DOHH2 (cell line): ENCODE measurements at regions not wholly inside any gene's neighbourhood (a gene's known extent, or its start where the extent isn't known, plus 50 kb on each side); places are given as distances from the start of the nearest gene placed in this dataset.
A peak's percentile ranks its signal among the peaks of the same experiment; 100 is the strongest.

Source experiments
- H3F3A ChIP-seq: fragments of 200-600 bp; sonication (generic), shearing (Covaris generic); 2 replicates; pipeline ENCODE4 v1.6.0; 2016; ENCODE audit warnings: antibody characterized with exemption, mild to moderate bottlenecking; ENCODE audit not compliant: control insufficient read depth, insufficient read depth
- H3K27ac ChIP-seq: fragments of 200-600 bp; sonication (generic); 2 replicates; pipeline ENCODE4 v1.5.1; 2014; ENCODE audit warnings: low read depth, mild to moderate bottlenecking, low read length, moderate library complexity
- H3K27me3 ChIP-seq: fragments of 200-600 bp; sonication (generic); 2 replicates; pipeline ENCODE4 v1.6.1; 2014; ENCODE audit warnings: mild to moderate bottlenecking, low read length, mixed read lengths; ENCODE audit not compliant: control insufficient read depth
- H3K36me3 ChIP-seq: fragments of 200-600 bp; sonication (generic); 2 replicates; pipeline ENCODE4 v1.6.1; 2014; ENCODE audit warnings: mild to moderate bottlenecking, low read length, moderate library complexity, mixed read lengths; ENCODE audit not compliant: control insufficient read depth
- H3K4me1 ChIP-seq: fragments of 200-600 bp; sonication (generic); 2 replicates; pipeline ENCODE4 v1.6.1; 2014; ENCODE audit warnings: mild to moderate bottlenecking, low read length, mixed read lengths; ENCODE audit not compliant: control insufficient read depth
- H3K4me2 ChIP-seq: fragments of 200-600 bp; sonication (generic); 2 replicates; pipeline ENCODE4 v1.6.0; 2014; ENCODE audit warnings: mild to moderate bottlenecking, low read length, moderate library complexity
- H3K4me3 ChIP-seq: fragments of 200-600 bp; sonication (generic); 2 replicates; pipeline ENCODE4 v1.5.1; 2014; ENCODE audit warnings: mild to moderate bottlenecking, low read length, mixed read lengths
- H3K79me2 ChIP-seq: fragments of 200-600 bp; sonication (generic); 2 replicates; pipeline ENCODE4 v1.6.1; 2014; ENCODE audit warnings: mild to moderate bottlenecking, low read length, mixed read lengths; ENCODE audit not compliant: control insufficient read depth
- H3K9me2 ChIP-seq: fragments of 200-600 bp; sonication (generic); replicated peaks from 2 replicates; pipeline ENCODE4 v1.6.1; 2014; ENCODE audit warnings: mild to moderate bottlenecking, low read length, mixed read lengths; ENCODE audit not compliant: control insufficient read depth
- H3K9me3 ChIP-seq: fragments of 200-600 bp; sonication (generic); 2 replicates; pipeline ENCODE4 v1.6.1; 2014; ENCODE audit warnings: antibody characterized with exemption, low read length, mixed read lengths; ENCODE audit not compliant: control insufficient read depth, insufficient read depth
- H4K20me1 ChIP-seq: fragments of 200-600 bp; sonication (generic); 2 replicates; pipeline ENCODE4 v1.6.0; 2014; ENCODE audit warnings: low read depth, mild to moderate bottlenecking, antibody characterized with exemption, low read length, moderate library complexity; ENCODE audit not compliant: control insufficient read depth, insufficient read depth
- CTCF ChIP-seq: fragments of 200-600 bp; sonication (generic); IDR thresholded peaks from one replicate; pipeline ENCODE4 v1.5.1; 2014; ENCODE audit warnings: antibody characterized with exemption, mild to moderate bottlenecking, low read depth, low read length; ENCODE audit not compliant: poor library complexity, severe bottlenecking
- EZH2phosphoT487 ChIP-seq: fragments of 200-600 bp; sonication (generic); IDR thresholded peaks from 2 replicates; pipeline ENCODE4 v1.6.1; 2017; ENCODE audit warnings: borderline replicate concordance, mild to moderate bottlenecking, antibody characterized with exemption, low read length, moderate library complexity, mixed read lengths

DNA sequence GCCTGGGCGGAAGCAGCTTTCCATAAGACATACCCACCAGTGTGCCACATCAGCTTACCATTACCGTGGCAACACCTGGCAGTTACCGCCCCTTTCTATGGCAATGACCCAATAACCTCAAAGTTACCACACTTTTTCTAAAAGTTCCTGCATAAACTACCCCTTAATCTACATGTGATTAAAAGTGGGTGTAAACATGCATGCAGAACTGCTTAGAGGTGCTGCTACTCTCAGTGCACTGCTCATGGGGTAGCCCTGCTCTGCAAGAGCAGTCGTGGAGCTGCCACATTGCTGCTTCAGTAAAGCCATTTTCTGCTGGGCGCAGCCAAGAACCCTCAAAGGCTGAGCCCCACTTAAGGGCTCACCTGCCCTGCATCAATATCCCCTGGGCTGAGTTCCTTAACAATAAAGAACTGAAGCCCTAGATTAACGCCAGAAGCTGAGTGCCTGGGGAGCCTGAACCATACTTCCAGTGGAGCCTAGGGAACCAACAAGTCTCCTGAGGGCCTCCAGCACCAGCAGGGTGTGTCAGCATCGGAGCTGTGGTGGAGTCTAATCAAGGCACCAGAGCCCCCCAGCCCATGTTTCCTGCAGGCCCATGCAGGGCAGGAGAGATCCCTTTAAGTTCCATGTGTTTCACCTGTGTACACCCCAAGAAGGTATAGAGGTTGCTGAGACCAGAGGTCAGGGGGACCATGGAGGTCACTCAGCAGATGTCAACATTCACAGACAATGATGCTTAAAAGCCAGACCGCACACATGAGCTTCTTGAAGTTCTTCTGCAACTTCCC lies 1198.1 kb downstream of the UQCRFS1 start:
- Histone ChIP-seq H3K79me2 (no peaks in the 10 kb centered on the region), H3K4me1 (no peaks in the 10 kb centered on the region), H3K36me3 (no peaks in the 10 kb centered on the region), H3K27ac (no peak overlapping the region), H3K9me2 (no peaks in the 10 kb centered on the region), H3K27me3 (no peaks in the 10 kb centered on the region), H4K20me1 (no peaks in the 10 kb centered on the region), H3K9me3 (no peaks in the 10 kb centered on the region), H3K4me3 (no peak overlapping the region), H3K4me2 (no peak overlapping the region), H3F3A (no peaks in the 10 kb centered on the region)
- TF ChIP-seq CTCF (no peak), EZH2phosphoT487 (no peak)

GRCh38 chr19:28012361-28012760 lies 1200.6 kb downstream of the UQCRFS1 start:
- Histone ChIP-seq H3K27ac (no peak overlapping the region), H3K4me1 (no peaks in the 10 kb centered on the region), H3K79me2 (no peaks in the 10 kb centered on the region), H3F3A (no peaks in the 10 kb centered on the region), H3K27me3 (no peaks in the 10 kb centered on the region), H3K9me2 (no peaks in the 10 kb centered on the region), H3K4me3 (no peak overlapping the region), H4K20me1 (no peaks in the 10 kb centered on the region), H3K9me3 (peaks cover 3% of the 10 kb centered on the region; the same call in 1 of the 2 replicates), H3K36me3 (no peaks in the 10 kb centered on the region), H3K4me2 (no peak overlapping the region)
- TF ChIP-seq EZH2phosphoT487 (no peak), CTCF (peak; percentile 53)

GRCh38 chr19:28010656-28011055 lies 1202.3 kb downstream of the UQCRFS1 start:
- H3K27ac ChIP-seq: no peak overlapping the region
- H3K9me2 ChIP-seq: no peaks in the 10 kb centered on the region
- H3F3A ChIP-seq: no peaks in the 10 kb centered on the region
- H3K9me3 ChIP-seq: peaks cover 3% of the 10 kb centered on the region; the same call in 1 of the 2 replicates
- H3K36me3 ChIP-seq: no peaks in the 10 kb centered on the region
- H3K4me1 ChIP-seq: no peaks in the 10 kb centered on the region
- TF ChIP-seq EZH2phosphoT487 (no peak), CTCF (no peak)
- no peak overlapping the region for H3K4me2 ChIP-seq
- no peaks in the 10 kb centered on the region for H3K79me2 ChIP-seq
- H4K20me1 ChIP-seq: no peaks in the 10 kb centered on the region
- H3K4me3 ChIP-seq: no peak overlapping the region
- H3K27me3 ChIP-seq: no peaks in the 10 kb centered on the region
